ENCODE measurements at regions not wholly inside any gene's neighbourhood (a gene's known extent, or its start where the extent isn't known, plus 50 kb on each side); places are given as distances from the start of the nearest gene placed in this dataset.

GRCh38 chr13:33723772-33724435 is 94.0 kb upstream of the RFC3 start:
- peak; percentile 83 for DNase-seq

DNA sequence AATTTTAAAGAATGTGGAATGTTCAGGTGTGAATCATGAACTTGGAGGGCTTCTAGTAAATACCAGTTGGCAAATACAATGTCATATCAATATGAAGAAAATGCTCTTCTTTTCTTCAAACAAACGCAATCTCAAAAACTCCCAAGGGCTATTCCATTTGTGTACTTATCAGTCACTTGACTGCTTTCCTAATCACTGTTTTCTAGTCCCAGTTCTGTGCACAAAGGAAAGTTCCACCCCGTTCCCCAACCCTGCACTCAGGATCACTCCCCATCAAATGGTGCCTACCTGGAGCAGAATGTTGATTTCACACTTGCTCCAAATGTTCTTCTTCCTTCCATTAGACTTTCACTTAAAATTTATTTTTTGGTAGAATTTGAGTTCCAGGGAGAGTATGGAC is 92.6 kb upstream of the RFC3 start:
- DNase-seq, result no peak

GRCh38 chr13:33727297-33728083 is 90.5 kb upstream of the RFC3 start:
- DNase-seq, result no peak

- DNase-seq, result no peak
These were observed 89.5 kb upstream of the RFC3 start for GRCh38 chr13:33728271-33729037.

- DNase-seq, result no peak
These were observed 87.8 kb upstream of the RFC3 start for GRCh38 chr13:33730147-33730546.

- DNase-seq, result no peak
These were observed 87.3 kb upstream of the RFC3 start for GRCh38 chr13:33730619-33731018.

DNA sequence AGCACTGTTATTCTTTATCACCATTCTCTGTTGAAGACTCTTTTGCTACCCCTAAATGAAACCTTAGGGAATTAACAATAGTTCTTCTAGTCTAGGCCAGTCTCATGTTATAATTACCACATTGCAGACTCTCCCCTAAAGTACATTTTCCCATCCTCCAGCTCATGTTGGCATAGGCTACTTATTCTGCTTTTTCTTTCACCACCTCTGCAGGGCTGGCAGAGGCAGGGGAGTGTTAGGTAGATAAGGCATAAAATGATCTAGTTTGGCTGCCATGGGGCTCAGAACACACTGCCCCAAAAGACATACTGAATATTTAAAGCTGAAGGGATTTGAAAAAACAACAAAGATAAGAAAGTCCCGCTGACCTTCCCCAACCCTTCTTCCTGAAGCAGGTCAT is 82.7 kb upstream of the RFC3 start:
- no peak for DNase-seq

DNA sequence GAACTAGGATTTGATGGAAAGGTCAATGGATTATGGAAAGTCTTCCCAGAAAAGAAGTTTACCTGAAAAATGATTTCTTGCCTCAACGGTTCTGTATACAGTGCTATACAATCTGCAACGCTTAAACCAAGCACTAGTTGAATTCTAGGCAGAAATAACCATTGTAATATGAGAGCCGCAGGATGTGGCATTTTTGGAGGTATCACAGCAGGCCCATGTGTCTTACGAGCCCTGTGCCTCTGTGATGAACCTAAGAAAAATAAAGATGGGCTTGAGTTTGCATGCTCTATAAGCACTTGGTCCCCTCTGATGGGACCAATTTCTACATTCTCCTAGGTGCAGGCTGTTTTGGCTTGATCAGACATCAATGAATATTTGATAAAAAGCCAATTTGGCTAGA is 78.7 kb upstream of the RFC3 start:
- no peak for DNase-seq

DNA sequence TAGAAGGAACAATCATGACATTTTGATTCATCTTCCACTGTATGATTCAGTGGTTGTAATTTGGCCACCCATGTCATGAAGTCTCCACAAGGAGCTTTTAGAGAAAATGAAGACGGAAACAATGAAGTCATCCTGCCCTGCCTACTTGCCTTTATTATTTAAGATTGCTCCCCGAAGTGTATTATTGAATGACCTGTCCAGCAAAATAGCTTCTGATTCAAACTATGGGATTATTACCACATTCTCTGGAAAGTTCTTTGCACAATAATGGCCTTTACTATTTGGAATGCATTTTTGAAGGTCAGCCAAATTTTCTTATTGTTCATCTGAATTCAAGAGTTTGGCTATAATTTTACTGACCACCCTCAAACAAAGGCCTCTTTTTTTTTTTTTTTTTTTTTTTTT is 77.8 kb upstream of the RFC3 start:
- DNase-seq, result no peak

- DNase-seq, result no peak
These were observed 75.6 kb upstream of the RFC3 start for GRCh38 chr13:33742321-33742720.

DNA sequence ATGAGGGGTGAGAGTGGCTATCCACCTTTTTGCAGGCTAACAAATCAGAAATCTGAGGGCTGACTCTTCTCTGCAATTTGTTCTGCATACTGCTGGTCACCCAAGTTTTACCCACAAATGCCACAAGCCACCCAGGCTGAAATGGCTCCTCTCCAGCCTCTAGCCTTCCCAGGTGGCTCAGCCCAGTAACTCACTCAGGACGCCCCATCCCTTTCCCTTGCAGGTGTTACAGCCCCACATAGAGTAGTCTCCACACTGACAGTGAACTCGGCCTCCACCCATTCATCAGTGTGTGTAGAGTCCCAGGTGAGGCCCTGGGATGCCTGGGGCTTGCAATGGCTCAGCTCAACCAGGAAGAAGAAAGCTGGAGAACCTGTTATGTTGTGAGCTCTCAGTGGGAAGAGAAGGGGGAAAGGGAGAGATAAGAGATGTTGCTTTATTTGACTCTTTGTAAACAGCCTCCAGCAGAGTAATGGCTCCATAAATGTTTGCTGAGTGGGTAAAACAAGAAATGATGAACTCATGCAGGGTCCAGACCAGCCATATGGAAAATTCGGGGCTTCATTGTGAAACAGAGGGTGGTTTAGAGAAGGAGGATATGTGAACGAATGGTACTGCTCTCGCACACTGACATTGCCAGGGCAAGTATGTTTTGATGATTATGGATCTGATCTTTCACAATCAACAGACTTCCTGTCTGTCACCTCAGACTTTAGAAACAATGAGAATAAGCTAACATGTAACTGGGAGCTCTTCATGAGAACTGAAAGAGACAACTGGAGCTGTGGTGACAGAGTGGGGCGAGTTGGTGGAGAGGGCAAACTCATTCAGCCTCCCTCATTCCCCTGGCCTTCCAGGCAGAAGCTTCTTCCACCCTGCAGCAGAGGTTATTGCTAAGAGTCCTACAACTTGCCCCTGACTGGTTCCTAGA is 74.2 kb upstream of the RFC3 start:
- DNase-seq, result no peak

- peak; percentile 44 for DNase-seq
These were observed 73.2 kb upstream of the RFC3 start for GRCh38 chr13:33744589-33745369.

- no peak for DNase-seq
These were observed 72.3 kb upstream of the RFC3 start for GRCh38 chr13:33745370-33746324.

DNA sequence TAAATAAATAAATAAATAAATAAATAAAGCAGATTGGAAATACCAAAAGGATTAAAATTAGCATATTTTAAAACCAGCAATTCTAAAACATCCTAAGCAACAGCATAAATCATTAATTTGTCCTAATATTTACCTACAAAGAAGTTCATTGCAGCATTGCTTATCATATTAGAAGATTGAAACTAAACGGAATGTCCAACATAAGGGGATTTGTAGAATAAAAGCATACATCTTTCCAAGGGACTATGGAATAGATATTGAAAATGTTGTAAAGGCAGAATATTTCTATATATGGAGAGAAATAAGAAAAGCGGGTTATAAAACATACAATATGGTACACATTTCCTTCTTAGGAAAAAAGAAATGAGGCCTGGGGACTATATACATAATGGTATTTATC is 71.1 kb upstream of the RFC3 start:
- DNase-seq, result no peak

DNA sequence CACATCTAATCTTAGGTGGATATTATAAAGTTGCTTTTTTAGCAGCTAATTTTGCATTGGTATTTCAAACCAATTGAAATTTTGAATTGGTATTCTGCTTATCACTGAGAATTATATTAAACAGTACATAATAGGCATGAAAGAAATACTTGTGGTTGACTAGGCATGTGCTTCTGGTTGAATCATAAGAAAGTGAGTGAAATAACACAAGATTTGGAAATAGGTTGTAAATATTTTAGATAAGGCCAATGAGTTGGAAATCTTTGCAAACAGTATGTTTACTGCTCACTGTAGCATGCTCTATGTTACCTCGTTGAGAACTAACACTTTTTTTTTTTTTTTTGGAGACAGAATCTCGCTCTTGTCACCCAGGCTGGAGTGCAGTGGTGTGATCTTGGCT is 66.8 kb upstream of the RFC3 start:
- DNase-seq, result no peak

DNA sequence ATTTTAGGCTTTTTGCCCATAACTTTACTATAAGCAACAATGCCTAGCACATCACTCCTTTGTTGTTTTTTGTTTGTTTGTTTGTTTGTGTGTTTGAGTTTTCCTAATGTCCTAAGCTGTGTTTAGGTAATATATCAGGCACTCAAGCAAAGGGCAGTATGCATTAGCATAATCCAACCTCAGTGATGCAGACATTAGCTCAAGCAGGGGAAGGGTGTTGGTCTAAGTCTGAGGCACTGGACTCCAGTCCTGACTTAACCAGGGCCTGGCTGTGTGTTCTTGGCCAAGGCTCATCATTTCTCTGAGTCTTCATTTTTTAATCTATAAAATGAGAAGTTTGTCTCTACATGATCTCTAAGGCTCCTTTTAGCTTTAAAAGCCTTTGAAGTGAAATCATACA is 65.9 kb upstream of the RFC3 start:
- no peak for DNase-seq

DNA sequence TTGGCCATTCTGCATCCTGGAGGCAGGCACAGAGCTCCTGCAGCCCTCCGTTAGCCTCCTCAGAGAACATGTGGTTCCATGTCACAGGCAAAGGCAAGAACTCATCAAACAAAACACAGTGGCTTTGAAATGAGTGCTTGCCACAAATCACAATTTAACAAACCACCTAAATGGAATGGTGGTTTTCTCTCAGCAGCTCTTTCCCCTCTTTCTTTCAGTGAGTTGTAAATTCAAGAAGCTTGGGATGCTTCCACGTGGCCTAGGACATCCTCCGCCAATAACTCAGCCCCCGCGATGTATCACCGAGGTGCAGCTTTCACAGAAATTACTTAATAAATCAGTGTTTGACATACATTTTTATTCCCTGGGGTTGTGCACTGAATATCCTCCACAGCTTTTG is 65.4 kb upstream of the RFC3 start:
- no peak for DNase-seq

- DNase-seq, result no peak
These were observed 61.0 kb upstream of the RFC3 start for GRCh38 chr13:33756929-33757328.

- no peak for DNase-seq
These were observed 60.2 kb upstream of the RFC3 start for GRCh38 chr13:33757713-33758112.

DNA sequence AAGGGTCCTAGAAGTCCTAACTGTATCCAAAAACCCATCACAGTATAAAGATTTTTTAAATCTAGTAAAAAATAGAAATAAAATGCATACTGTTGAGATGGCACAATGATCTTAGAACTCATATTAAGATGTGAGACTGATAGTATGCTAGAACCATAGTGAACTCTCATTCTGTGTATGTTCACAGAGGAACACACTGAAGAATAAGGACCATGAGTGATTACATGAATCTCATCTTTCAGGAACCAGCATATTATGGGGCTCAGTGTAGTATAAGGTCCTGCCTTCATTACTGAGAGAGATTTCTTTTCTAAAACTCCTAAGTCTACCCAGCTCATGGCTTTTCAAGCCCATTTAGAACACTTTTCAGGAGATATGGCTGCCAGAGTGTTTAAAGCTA is 59.8 kb upstream of the RFC3 start:
- DNase-seq, result no peak

GRCh38 chr13:33761740-33762139 is 56.2 kb upstream of the RFC3 start:
- no peak for DNase-seq
